GM18505 (cell line): ENCODE measurements at regions not wholly inside any gene's neighbourhood (a gene's known extent, or its start where the extent isn't known, plus 50 kb on each side); places are given as distances from the start of the nearest gene placed in this dataset.

Experiments
- ATAC-seq: cut with Tn5 transposase; IDR thresholded peaks from one replicate; pipeline ENCODE4 v1.9.1; 2021; ENCODE audit not compliant: unreplicated experiment
- POLR2A ChIP-seq: IDR thresholded peaks from 4 replicates; pipeline ENCODE4 v1.6.1; 2011; ENCODE audit warnings: borderline replicate concordance; ENCODE audit not compliant: insufficient read depth, insufficient read length; ENCODE audit errors: extremely low read depth

GRCh38 chr13:32947411-32948276 lies 68.6 kb upstream of the KL start:
- no peak for TF ChIP-seq POLR2A
- ATAC-seq, result no peak

GRCh38 chr13:32949820-32950219 lies 66.4 kb upstream of the KL start:
- TF ChIP-seq POLR2A, result no peak
- ATAC-seq, result no peak

GRCh38 chr13:32951580-32951979 lies 64.6 kb upstream of the KL start:
- no peak for ATAC-seq
- TF ChIP-seq POLR2A, result no peak

GRCh38 chr13:32955881-32956594 lies 60.2 kb upstream of the KL start:
- TF ChIP-seq POLR2A, result no peak
- ATAC-seq, result no peak

- no peak for ATAC-seq
- no peak for TF ChIP-seq POLR2A
Measured at GRCh38 chr13:32956595-32956933, 59.7 kb upstream of the KL start.

GRCh38 chr13:32960626-32961025 lies 55.6 kb upstream of the KL start:
- no peak for ATAC-seq

GRCh38 chr13:32961724-32962123 lies 54.5 kb upstream of the KL start:
- ATAC-seq, result no peak
- TF ChIP-seq POLR2A, result no peak

More at GRCh38 chr13:32960626-32961025, 55.6 kb upstream of the KL start:
- TF ChIP-seq POLR2A, result no peak

GRCh38 chr13:32962342-32962741 lies 53.9 kb upstream of the KL start:
- ATAC-seq, result no peak
- TF ChIP-seq POLR2A, result no peak

- no peak for TF ChIP-seq POLR2A
- ATAC-seq, result no peak
Measured at GRCh38 chr13:32964987-32965386, 51.2 kb upstream of the KL start.
